Hematopoietic multipotent progenitor cell treated with erythropoietin and hydrocortisone succinate and interleukin-3 and kit ligand, for 15 days (in vitro differentiated cells): ENCODE measurements at regions not wholly inside any gene's neighbourhood (a gene's known extent, or its start where the extent isn't known, plus 50 kb on each side); places are given as distances from the start of the nearest gene placed in this dataset.

Experiments used
- DNase-seq: peaks from one replicate; pipeline ENCODE4 v3.0.0-alpha.2; 2015; ENCODE audit warnings: low spot score

- DNase-seq, result no peak
Measured at GRCh38 chr2:230642966-230643365, 69.7 kb upstream of the CAB39 start.

DNA sequence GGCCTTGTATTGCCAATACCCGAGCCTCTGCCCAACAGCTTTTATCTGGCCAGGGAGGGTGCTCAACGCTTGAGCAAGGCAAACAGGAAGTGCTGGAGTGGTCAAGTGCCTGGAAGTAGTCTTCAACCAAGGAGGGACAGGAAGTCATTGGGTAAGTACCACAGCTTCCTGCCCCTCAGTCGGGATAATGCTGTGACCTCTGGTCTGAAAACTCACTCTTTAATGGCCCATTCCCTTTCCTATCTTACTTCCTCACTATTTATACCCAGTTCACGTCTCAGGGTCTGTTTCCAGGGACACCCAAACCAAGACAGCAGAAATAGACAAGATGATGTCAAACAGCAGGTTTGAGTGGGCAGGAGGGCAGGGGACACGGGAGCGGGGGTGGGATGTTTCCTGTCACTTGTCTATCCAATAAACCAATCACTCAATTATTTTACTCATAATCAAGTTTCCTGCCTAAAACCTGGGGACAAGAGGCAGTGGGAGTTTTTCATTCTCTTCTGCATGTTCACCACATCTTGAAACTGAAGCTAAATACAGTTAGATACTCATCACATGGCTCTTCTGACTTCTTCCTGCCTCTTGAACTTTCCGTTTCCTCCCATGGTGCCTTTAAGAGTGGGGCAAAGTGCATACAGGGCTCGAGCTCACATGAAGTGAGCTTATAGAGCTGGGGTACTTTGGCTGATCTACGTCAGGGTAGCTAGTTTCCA lies 68.9 kb upstream of the CAB39 start:
- no peak for DNase-seq

- DNase-seq, result no peak
Measured at GRCh38 chr2:230644356-230644935, 68.2 kb upstream of the CAB39 start.

- no peak for DNase-seq
Measured at GRCh38 chr2:230648356-230648755, 64.3 kb upstream of the CAB39 start.

- DNase-seq, result no peak
Measured at GRCh38 chr2:230650585-230651137, 62.0 kb upstream of the CAB39 start.

GRCh38 chr2:230654057-230654456 lies 58.6 kb upstream of the CAB39 start:
- DNase-seq, result no peak

- no peak for DNase-seq
Measured at GRCh38 chr2:230657462-230657861, 55.2 kb upstream of the CAB39 start.

- DNase-seq, result no peak
Measured at GRCh38 chr2:230657906-230658305, 54.7 kb upstream of the CAB39 start.

- DNase-seq, result no peak
Measured at GRCh38 chr2:230658577-230658876, 54.1 kb upstream of the CAB39 start.

DNA sequence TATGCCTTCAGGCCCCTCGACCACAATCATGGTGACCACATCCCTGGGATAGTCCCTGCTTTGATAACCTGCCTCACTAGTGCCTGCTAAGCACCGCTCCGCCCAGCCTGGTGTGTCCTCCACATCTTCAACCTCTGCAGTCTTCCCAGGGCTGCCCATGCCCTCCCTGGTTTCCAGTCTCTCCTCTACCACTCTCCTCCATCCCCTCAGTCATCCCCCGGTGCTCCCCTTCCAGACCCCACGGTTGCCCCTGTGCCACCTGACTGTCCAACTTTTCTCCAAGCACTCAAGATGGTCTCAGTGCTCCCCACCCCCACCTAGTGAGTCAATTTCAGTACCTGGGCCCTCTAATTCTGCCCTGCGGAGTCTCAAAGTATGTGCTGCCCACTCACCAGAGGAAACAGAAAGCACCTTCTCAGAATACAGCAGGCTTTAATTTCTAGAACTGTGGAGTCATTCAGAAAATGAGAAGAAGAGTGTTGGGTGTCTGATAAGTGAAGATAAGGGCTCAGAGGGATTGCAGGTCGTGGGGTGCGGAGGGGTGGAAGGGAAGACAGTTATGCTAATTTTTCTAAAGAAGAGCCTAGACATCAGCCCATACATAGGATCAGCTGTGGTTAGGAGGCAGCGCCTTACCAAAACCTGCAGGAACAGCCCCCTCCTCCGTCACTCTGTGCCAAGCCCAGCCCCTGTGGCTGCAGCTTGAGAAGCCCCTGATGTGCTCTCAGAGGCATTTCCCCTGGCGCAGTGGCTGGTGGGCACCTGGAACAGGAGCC lies 53.6 kb upstream of the CAB39 start:
- DNase-seq, result peak; percentile 81

DNA sequence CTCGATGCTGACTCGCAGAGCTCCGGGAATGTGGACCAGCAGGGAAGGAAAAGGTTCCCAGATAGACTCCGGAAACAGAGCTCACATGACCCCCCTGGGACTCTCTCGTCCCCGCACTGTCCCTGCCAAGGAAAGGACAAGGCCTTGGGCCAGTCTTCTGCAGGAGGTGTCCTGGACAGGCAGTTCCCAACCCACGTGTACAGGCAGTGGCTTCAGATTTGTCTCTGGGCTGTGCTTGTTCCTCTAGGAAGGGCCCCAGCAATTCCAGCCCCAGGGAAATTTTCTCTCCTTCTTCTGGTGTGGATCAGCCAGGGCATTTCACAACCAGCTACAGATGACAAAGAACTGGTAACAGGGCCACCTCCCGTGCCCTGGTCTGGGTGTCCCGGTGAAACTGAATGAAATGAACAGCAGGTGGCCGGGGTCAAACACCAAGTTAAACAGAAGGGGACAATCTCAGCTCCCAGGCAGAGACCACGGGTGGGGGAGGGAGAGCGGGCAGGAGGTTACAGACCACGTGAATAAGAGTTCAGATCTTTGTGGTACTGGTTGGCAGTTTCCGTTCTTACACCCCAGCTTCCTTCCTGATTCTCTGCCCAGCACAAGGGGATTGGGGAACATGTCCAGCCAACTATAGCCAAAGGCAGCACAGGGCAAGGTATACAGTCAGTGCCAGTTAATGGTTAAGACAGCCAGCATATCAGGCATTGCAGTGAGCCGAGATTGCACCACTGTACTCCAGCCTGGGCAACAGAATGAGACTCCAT lies 52.2 kb upstream of the CAB39 start:
- no peak for DNase-seq

DNA sequence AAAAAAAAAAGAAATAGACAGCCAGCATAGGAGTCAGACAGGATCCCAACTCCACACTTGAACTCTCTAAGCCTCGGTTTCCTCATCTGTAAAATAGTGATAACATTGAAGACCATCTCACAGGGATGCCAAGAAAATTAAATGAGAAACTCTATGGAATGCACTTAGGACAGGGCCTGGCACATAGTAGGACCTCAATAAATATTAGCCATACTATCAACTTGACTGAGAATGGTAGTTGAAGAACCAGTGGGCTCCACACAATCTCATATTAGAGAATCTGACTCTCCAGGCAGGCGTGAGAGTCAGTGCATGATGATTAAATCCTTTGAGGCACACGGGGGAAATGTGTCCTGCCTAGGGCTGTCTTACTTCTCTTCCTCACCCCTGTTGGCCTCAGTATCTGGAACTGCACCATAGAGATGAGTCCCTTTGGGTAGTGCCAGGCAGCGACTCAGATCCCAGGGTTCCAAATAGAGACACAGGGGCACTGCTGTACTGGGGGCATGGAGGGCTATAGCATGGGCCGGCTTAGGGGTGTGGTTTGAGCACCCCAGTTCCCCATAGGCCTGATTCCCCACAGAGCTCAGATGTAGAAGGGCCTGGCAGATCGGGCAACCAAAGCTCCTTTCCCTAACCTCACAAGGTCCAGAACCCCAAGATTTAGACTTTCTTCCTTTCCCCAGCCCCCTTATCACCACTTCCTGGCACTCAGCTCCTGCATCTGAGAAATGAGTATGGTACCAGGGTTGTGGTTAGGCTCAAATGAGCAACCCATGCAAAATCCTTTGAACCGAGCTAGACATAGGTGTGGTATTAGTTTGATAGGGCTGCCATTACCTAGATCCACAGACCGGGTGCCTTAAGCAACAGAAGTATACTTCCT lies 51.3 kb upstream of the CAB39 start:
- peak; percentile 7 for DNase-seq
